ENCODE measurements at regions not wholly inside any gene's neighbourhood (a gene's known extent, or its start where the extent isn't known, plus 50 kb on each side); places are given as distances from the start of the nearest gene placed in this dataset.

DNA sequence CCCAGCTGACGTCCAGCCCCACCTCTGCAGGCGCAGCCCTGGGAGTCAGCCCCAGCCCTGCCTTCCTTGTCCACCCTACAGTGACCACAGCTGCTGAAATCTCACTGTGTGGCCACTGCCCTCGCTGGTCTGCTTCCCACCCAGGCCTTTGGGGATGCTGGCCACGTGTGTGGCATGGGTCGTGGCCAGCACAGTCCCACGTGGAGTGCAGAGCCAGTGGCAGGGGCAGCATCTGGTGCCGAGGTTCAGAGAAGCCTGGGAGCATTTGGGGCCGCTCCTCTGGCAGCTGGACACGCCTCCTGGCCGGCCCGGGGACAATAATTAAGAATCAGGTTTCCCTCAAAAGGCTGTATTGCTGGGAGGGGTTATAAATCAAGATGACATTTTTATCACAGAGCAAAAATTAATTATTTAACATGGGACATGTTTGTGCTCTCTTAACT is 92.1 kb downstream of the HMX1 start:
- TF ChIP-seq, protein P1, sequence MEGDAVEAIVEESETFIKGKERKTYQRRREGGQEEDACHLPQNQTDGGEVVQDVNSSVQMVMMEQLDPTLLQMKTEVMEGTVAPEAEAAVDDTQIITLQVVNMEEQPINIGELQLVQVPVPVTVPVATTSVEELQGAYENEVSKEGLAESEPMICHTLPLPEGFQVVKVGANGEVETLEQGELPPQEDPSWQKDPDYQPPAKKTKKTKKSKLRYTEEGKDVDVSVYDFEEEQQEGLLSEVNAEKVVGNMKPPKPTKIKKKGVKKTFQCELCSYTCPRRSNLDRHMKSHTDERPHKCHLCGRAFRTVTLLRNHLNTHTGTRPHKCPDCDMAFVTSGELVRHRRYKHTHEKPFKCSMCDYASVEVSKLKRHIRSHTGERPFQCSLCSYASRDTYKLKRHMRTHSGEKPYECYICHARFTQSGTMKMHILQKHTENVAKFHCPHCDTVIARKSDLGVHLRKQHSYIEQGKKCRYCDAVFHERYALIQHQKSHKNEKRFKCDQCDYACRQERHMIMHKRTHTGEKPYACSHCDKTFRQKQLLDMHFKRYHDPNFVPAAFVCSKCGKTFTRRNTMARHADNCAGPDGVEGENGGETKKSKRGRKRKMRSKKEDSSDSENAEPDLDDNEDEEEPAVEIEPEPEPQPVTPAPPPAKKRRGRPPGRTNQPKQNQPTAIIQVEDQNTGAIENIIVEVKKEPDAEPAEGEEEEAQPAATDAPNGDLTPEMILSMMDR (IDR thresholded peaks at IDR 0.05), result no peak

DNA sequence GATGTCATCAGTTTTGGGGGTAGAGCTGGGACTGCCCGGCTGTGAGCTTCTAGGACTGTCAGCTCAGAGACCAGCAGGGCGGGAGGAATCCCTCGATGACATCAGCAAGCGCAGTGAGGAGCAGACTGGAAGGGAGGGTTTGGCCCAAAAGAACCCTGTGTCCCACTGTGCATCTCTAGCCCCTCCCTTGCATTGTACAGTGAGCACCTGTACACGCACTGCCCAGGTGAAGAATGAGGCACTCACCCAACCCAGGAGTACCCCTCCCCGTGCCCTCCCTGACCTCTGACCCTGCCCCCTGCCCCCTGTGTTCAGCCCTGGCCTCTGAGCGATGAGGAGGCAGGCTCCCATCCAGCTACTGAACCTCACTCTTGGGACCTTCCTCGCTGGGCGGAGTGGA is 92.9 kb downstream of the HMX1 start:
- TF ChIP-seq, protein P1 (IDR thresholded peaks at IDR 0.05), result no peak

DNA sequence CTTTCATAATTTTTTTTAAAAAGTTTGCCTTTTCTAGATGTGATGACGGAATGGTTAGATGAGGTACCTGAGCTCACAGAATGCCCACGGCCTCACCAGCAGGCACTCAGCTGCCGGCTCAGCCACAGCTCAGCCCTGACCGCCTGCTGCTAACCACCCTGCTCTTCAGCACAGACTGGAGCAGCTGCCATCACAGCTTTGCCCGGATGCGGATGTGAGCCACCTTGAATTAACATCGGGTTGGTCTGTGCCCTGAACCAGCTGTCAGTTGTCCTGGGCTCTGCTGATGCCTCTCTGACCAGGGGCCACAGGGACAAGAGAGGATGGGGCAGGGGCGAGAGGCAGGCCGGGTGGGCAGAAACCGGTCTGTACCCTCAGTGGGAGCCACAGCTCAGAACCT is 93.3 kb downstream of the HMX1 start:
- TF ChIP-seq, protein P1 (IDR thresholded peaks at IDR 0.05), result no peak

DNA sequence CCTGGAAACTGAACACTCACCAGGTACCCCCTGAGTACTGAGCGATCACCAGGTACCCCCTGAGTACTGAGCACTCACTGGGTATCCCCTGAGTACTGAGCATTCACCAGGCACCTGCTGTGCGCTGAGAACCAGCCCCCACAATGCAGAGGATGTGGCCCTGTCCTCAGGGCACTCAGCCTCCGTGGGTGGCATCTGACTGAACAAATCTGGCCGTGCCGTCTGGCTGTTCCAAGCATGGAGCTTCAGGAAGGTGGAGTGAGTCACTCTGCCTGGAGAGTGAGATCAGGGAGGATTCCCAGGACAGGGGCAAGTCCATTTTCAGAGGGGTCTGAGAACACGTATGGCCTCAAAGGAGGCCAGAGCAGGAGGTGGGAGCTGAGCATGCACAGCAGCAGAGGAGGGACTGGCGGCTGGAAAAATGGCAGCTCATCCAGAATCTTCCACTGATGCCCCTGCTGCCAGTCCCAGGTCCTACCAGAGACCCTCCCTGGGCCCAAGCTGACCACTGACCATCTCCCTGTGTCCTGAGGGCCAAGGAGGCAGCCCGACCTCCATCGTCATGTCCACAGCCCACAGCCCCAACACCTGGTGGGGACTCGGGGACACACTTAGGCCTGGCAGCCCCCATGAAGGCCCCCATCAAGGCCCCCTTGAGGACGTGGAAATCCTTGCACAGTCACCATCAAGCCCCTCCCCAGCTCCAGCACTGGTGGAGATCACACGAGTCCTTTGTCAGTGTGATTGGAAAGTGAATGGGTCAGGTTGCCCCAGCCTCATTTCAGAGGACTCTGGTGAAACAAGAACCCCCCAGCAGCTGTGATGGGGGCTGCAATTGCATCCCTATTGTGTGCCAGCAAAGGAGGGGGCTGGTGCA is 94.1 kb downstream of the HMX1 start:
- TF ChIP-seq, protein P1 (IDR thresholded peaks at IDR 0.05), result no peak

DNA sequence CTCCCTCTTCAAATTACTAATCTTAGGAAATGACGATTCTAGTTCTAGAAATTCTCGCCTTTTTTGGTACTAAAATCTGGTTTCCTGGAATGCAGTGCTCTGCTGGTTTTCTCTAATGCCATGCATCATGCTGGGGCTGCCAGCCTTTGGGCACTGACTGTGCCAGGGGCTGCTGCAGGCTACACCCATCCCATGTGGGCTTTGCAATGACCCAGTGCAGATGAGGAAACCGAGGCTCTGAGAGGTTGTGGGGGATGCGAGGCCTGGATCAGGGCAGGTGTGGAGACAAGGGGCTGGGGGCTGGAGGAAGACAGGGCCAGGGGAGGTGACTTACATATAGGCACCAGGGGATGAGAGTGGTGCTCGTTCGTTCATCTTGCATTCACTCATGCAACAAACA is 95.3 kb downstream of the HMX1 start:
- TF ChIP-seq, protein P1 (IDR thresholded peaks at IDR 0.05), result no peak

DNA sequence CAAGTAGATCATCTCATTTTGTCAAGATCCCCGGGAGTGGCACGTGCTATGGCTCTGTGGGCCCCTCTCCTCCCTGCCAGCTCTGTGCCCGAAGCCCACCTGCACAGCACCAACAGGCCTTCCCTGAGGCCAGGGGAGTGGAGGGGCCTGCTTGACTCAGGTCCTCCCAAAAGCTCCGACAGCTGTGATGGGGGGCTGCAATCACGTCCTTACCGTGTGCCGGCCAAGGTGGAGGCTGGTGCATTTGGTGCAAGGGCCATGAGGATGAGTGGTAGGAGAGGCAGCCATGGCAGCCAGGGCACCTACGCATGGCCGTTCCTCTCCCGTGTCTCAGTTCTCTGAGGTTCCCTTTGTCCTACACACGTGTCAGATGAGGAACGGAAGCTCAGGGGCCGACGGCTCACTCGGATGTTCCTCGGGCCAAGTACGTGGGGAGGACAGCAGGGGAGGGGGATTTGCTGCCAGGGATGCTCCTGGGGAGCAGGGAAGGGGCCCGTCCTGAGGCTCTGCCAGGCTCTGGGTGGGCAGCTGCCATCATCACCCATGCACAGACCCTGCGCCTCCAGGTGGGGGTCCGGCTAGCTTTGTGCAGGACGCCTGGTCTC is 95.8 kb downstream of the HMX1 start:
- TF ChIP-seq, protein P1 (IDR thresholded peaks at IDR 0.05), result no peak

DNA sequence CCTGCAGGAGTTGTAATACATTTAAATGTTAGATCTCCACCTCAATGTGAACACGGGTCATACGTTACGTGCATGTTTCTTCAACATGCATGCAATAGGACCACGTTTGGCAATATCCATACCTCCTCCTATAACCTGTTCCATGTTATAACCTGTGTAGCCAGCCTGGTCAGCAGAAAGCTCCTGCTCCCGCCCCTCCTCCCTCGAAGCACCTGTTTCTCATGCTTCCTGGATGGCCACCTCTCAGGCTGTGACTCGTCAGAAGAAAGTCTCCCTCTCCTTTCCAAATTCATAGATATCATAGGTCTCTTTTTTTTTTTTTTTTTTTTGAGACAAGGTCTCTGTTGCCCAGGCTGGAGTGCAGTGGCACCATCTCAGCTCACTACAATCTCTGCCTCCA is 96.5 kb downstream of the HMX1 start:
- TF ChIP-seq, protein P1 (IDR thresholded peaks at IDR 0.05), result no peak

Measured in LNCAP (cell line).